Nucleus accumbens (tissue), 56 donors: ENCODE measurements at regions not wholly inside any gene's neighbourhood (a gene's known extent, or its start where the extent isn't known, plus 50 kb on each side); places are given as distances from the start of the nearest gene placed in this dataset.

Experiments used
- DNase-seq, 56 donors: peaks; one replicate each; lab custom pipeline; 2025; lab: John Stamatoyannopoulos, UW

GRCh38 chr16:9499941-9500593 lies 408.6 kb downstream of the HAPSTR1 start:
- DNase-seq = peak in 2 of 56 donors; percentile 2 to 10

GRCh38 chr16:9500872-9501271 lies 409.4 kb downstream of the HAPSTR1 start:
- DNase-seq = no peak

GRCh38 chr16:9503251-9503984 lies 412.0 kb downstream of the HAPSTR1 start:
- DNase-seq = no peak

GRCh38 chr16:9508328-9508936 lies 417.0 kb downstream of the HAPSTR1 start:
- DNase-seq = no peak

- DNase-seq = no peak
Observed at GRCh38 chr16:9509663-9510062, 418.2 kb downstream of the HAPSTR1 start.

- no peak for DNase-seq
Observed at GRCh38 chr16:9511389-9511788, 419.9 kb downstream of the HAPSTR1 start.

- DNase-seq = no peak
Observed at GRCh38 chr16:9516444-9516843, 425.0 kb downstream of the HAPSTR1 start.

- peak in 1 of 56 donors; percentile 20 for DNase-seq
Observed at GRCh38 chr16:9518051-9518450, 426.6 kb downstream of the HAPSTR1 start.

- no peak for DNase-seq
Observed at GRCh38 chr16:9518581-9518980, 427.1 kb downstream of the HAPSTR1 start.

- DNase-seq = no peak
Observed at GRCh38 chr16:9521749-9522370, 430.4 kb downstream of the HAPSTR1 start.

- DNase-seq = no peak
Observed at GRCh38 chr16:9522614-9523013, 431.2 kb downstream of the HAPSTR1 start.

- DNase-seq = no peak
Observed at GRCh38 chr16:9523994-9524393, 432.6 kb downstream of the HAPSTR1 start.

- DNase-seq = no peak
Observed at GRCh38 chr16:9525037-9525436, 433.6 kb downstream of the HAPSTR1 start.

GRCh38 chr16:9526791-9527190 lies 435.3 kb downstream of the HAPSTR1 start:
- no peak for DNase-seq

GRCh38 chr16:9527976-9528375 lies 436.5 kb downstream of the HAPSTR1 start:
- no peak for DNase-seq

GRCh38 chr16:9528511-9529079 lies 437.2 kb downstream of the HAPSTR1 start:
- no peak for DNase-seq

GRCh38 chr16:9533042-9533441 lies 441.6 kb downstream of the HAPSTR1 start:
- no peak for DNase-seq

GRCh38 chr16:9534759-9535158 lies 443.3 kb downstream of the HAPSTR1 start:
- no peak for DNase-seq

GRCh38 chr16:9536905-9537304 lies 445.5 kb downstream of the HAPSTR1 start:
- DNase-seq = no peak

GRCh38 chr16:9539346-9539745 lies 447.9 kb downstream of the HAPSTR1 start:
- DNase-seq = no peak

- no peak for DNase-seq
Observed at GRCh38 chr16:9541723-9542122, 450.3 kb downstream of the HAPSTR1 start.
